Stomach (tissue), 8 donors: ENCODE measurements at regions not wholly inside any gene's neighbourhood (a gene's known extent, or its start where the extent isn't known, plus 50 kb on each side); places are given as distances from the start of the nearest gene placed in this dataset.

ENCODE experiments used
- DNase-seq, 2 donors: peaks; one replicate each; pipeline versions ENCODE4 v3.0.0 to v3.0.0-alpha.2; 2013 to 2019
- H3K27ac ChIP-seq, 5 donors: fragments of 200-600 bp in 4 of 5; sonication (generic) in 4 of 5; one replicate each; pipeline ENCODE4 v1.5.1; 2013 to 2019; ENCODE audit warnings: mild to moderate bottlenecking in 1 of 5, moderate library complexity in 1 of 5
- H3K27me3 ChIP-seq, 3 donors: fragments of 200-600 bp; sonication (generic); one replicate each; pipeline ENCODE4 v1.5.1; 2017 to 2019; ENCODE audit warnings: mixed run types in 1 of 3
- H3K36me3 ChIP-seq, 4 donors: fragments of 200-600 bp; sonication (generic); 1 replicate in 3 of 4; 2 replicates in 1 of 4; pipeline ENCODE4 v1.5.1; 2016 to 2019
- H3K4me1 ChIP-seq, 4 donors: fragments of 200-600 bp; sonication (generic); one replicate each; pipeline ENCODE4 v1.5.1; 2016 to 2019
- H3K4me3 ChIP-seq, 4 donors: fragments of 200-600 bp; sonication (generic) in 3 of 4; one replicate each; pipeline ENCODE4 v1.5.1; 2016 to 2019; ENCODE audit warnings: mild to moderate bottlenecking in 1 of 4
- H3K9me3 ChIP-seq, 4 donors: fragments of 200-600 bp; sonication (generic); one replicate each; pipeline ENCODE4 v1.5.1; 2016 to 2019
- EP300 ChIP-seq: sonication (generic); formaldehyde crosslinking; IDR thresholded peaks from one replicate; pipeline ENCODE4 v1.6.1; 2017; ENCODE audit warnings: antibody characterized with exemption
- POLR2A ChIP-seq, 4 donors: fragments of 450-650 bp; IDR thresholded peaks; one replicate each; pipeline ENCODE4 v1.6.1; 2016; ENCODE audit warnings: antibody characterized with exemption in 4 of 4, control low read depth in 2 of 4, mild to moderate bottlenecking in 1 of 4, moderate library complexity in 1 of 4
- POLR2AphosphoS5 ChIP-seq, 3 donors: sonication (generic); formaldehyde crosslinking; IDR thresholded peaks; one replicate each; pipeline ENCODE4 v1.6.1; 2016; ENCODE audit warnings: antibody characterized with exemption in 3 of 3
- WGBS, 5 donors: extraction: QIAGEN DNeasy Blood & Tissue Kit in 3 of 5; methylation state at CpG; one replicate each; pipeline versions ENCODE4 v1.1.5 to v1.1.7; 2013 to 2018; 5-methylcytosine and 5-hydroxymethylcytosine counted together
- intact Hi-C: fragments of 100-400 bp; cut with DNase I; formaldehyde crosslinking; loops from one replicate; pipeline ENCODE4 v1.15.1; 2023; ENCODE audit warnings: low total_unique reads
- TF ChIP-seq, protein P1 (sequence below), 7 experiments: fragments of 450-650 bp in 4 of 7; fragments of 200-600 bp in 3 of 7; sonication (generic) in 3 of 7; IDR thresholded peaks; one replicate each; pipeline ENCODE4 v1.5.1; 2016 to 2019; ENCODE audit warnings: antibody characterized with exemption in 7 of 7, control low read depth in 2 of 7, mild to moderate bottlenecking in 1 of 7
- donor health status: healthy with polysubstance abuse.
- donor health status: Bipolar disorder and iron deficiency.
- donor health status: healthy.

DNA sequence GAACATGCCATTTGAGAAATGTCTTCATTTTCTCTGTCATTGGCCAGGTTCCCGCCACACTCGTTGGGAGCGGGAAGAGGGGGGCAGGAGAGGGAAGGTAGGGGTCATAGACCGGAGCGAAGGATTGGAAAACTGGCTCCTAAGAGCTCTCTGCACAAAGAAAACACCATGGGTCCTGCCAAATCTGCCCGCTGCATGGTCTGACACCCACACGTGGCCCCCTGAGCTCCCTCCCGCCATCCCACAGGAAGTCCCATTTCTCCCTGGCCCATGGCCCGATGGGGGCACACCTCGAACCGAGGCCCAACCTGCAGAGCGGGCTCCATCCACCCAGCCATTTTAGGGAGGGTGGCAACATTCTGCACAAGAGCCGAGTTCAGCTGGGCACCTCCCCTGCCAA lies 159.6 kb downstream of the SALL1 start:
- Histone ChIP-seq H3K27ac (no peak overlapping the region), H3K4me3 (no peak overlapping the region), H3K36me3 (no peaks in the 10 kb centered on the region), H3K4me1 (no peaks in the 10 kb centered on the region), H3K9me3 (peaks cover 0 to 6% (median 4%) of the 10 kb centered on the region in 4 donors), H3K27me3 (no peaks in the 10 kb centered on the region)
- 79 to 93% (median 89%) methylated on average over 10 to 13 of the region's 13 CpGs for WGBS, 5 donors
- TF ChIP-seq POLR2A (IDR thresholded peaks at IDR 0.05) (no peak), EP300 (no peak), POLR2AphosphoS5 (IDR thresholded peaks at IDR 0.05) (no peak)
- TF ChIP-seq, protein P1, sequence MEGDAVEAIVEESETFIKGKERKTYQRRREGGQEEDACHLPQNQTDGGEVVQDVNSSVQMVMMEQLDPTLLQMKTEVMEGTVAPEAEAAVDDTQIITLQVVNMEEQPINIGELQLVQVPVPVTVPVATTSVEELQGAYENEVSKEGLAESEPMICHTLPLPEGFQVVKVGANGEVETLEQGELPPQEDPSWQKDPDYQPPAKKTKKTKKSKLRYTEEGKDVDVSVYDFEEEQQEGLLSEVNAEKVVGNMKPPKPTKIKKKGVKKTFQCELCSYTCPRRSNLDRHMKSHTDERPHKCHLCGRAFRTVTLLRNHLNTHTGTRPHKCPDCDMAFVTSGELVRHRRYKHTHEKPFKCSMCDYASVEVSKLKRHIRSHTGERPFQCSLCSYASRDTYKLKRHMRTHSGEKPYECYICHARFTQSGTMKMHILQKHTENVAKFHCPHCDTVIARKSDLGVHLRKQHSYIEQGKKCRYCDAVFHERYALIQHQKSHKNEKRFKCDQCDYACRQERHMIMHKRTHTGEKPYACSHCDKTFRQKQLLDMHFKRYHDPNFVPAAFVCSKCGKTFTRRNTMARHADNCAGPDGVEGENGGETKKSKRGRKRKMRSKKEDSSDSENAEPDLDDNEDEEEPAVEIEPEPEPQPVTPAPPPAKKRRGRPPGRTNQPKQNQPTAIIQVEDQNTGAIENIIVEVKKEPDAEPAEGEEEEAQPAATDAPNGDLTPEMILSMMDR (IDR thresholded peaks at IDR 0.05), result no peak
- intact Hi-C loops, result no loop called here
- DNase-seq, result no peak

DNA sequence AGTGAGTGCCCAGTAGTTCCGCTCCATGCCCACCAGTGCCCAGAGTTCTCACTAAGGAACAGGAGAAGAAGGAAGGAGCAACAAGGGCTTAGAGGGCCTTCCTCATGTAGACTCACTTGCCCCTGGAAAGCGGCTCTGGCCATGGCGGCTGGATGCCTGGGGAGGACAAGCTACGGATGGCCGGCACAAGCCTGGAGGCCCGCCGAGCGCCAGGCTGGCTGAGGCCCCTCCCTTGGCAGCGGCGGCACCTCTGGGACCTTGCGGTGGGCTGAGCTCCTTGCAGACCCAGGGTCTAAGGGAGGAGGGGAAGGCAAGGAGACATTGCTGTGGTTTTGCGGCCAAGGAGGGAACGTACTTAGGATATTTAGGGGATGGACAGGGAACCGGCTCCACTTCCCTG lies 160.1 kb downstream of the SALL1 start:
- Histone ChIP-seq H3K9me3 (peaks cover 0 to 10% (median 7%) of the 10 kb centered on the region in 4 donors), H3K4me3 (no peak overlapping the region), H3K4me1 (no peaks in the 10 kb centered on the region), H3K27ac (no peak overlapping the region), H3K27me3 (no peaks in the 10 kb centered on the region), H3K36me3 (no peaks in the 10 kb centered on the region)
- 85 to 99% (median 93%) methylated on average over 10 to 14 of the region's 14 CpGs for WGBS, 5 donors
- DNase-seq, result no peak
- intact Hi-C loops, result no loop called here
- TF ChIP-seq, protein P1 (IDR thresholded peaks at IDR 0.05), result no peak
- no peak for TF ChIP-seq POLR2AphosphoS5 (IDR thresholded peaks at IDR 0.05)
- TF ChIP-seq POLR2A (IDR thresholded peaks at IDR 0.05), result no peak
- no peak for TF ChIP-seq EP300

DNA sequence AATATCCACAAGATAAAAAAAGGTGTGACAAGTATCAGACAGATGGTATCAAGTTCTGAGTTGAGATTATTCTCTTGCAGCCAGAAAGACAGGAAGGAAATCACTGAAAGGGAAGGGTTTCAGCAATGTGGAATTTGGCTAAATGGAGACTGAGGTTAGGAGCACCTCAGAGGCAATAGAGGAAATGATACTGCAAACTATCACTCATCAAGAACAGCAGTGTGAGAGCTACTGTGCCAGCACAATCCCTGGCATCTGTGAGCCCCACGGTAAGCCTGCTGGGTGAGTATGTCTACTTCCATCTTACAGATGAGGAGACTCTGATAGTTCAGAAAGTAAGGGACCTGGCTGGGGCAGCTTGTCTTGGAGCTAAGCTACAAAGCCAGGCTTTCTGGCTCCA lies 162.0 kb downstream of the SALL1 start:
- no peak overlapping the region for H3K4me3 ChIP-seq
- no peaks in the 10 kb centered on the region for H3K36me3 ChIP-seq
- H3K9me3 ChIP-seq, result peaks cover 0 to 12% (median 7%) of the 10 kb centered on the region in 4 donors
- no peak for DNase-seq
- WGBS, 5 donors, result 66 to 82% (median 76%) methylated on average over 1 of the region's 1 CpG
- no peaks in the 10 kb centered on the region for H3K4me1 ChIP-seq
- no peaks in the 10 kb centered on the region for H3K27me3 ChIP-seq
- intact Hi-C loops, result no loop called here
- H3K27ac ChIP-seq, result no peak overlapping the region
- TF ChIP-seq, protein P1 (IDR thresholded peaks at IDR 0.05), result no peak
- no peak for TF ChIP-seq POLR2A (IDR thresholded peaks at IDR 0.05)
- TF ChIP-seq EP300, result no peak
- no peak for TF ChIP-seq POLR2AphosphoS5 (IDR thresholded peaks at IDR 0.05)

DNA sequence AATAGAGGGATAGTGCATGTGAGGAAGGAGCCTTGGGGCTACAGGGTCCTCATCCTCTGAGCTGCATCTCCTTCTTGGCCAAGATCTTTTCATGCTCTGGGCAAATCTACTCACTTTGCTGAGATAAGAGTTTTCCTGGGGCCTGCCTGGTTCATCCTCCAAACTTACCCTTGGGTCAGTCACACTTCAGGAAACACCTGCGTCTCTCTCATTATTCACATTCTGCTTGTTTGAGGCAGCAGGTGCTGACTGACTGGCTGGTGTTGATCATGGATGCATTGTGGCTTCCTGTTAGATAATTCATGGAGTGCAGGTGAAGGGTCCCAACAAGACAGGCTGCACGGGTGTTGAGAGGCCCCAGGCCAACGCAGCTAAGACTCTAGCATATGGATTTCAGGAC lies 162.6 kb downstream of the SALL1 start:
- H3K27me3 ChIP-seq, result no peaks in the 10 kb centered on the region
- no peak overlapping the region for H3K4me3 ChIP-seq
- H3K9me3 ChIP-seq, result peaks cover 0 to 12% (median 7%) of the 10 kb centered on the region in 4 donors
- no peak overlapping the region for H3K27ac ChIP-seq
- intact Hi-C loops, result no loop called here
- 47 to 54% (median 50%) methylated on average over 3 of the region's 3 CpGs for WGBS, 5 donors
- DNase-seq, result no peak
- no peaks in the 10 kb centered on the region for H3K36me3 ChIP-seq
- H3K4me1 ChIP-seq, result no peaks in the 10 kb centered on the region
- TF ChIP-seq EP300 (no peak), POLR2A (IDR thresholded peaks at IDR 0.05) (no peak), POLR2AphosphoS5 (IDR thresholded peaks at IDR 0.05) (no peak)
- TF ChIP-seq, protein P1 (IDR thresholded peaks at IDR 0.05), result no peak
